DND-41 (cell line): ENCODE measurements at regions not wholly inside any gene's neighbourhood (a gene's known extent, or its start where the extent isn't known, plus 50 kb on each side); places are given as distances from the start of the nearest gene placed in this dataset.

Source experiments
- CTCF ChIP-seq: IDR thresholded peaks from 2 replicates; pipeline ENCODE4 v1.5.1; 2012; ENCODE audit warnings: borderline replicate concordance, low read length, moderate library complexity, mild to moderate bottlenecking; ENCODE audit not compliant: poor library complexity, severe bottlenecking; ENCODE audit errors: extremely low read depth
- EZH2 ChIP-seq: IDR thresholded peaks from 3 replicates; pipeline ENCODE4 v1.6.1; 2012; ENCODE audit warnings: borderline replicate concordance, low read depth, mild to moderate bottlenecking, moderate library complexity, low read length, inconsistent platforms; ENCODE audit not compliant: severe bottlenecking

- TF ChIP-seq EZH2 = no peak
- no peak for TF ChIP-seq CTCF
Observed at GRCh38 chr2:8138525-8138922, 543.3 kb upstream of the ID2 start.
